HepG2 (cell line): ENCODE measurements at regions not wholly inside any gene's neighbourhood (a gene's known extent, or its start where the extent isn't known, plus 50 kb on each side); places are given as distances from the start of the nearest gene placed in this dataset.

Experiments
- ATAC-seq: fragments of 200-7000 bp; cut with Tn5 transposase; 3 replicates; pipeline ENCODE4 v1.9.1; 2020; ENCODE audit warnings: mild to moderate bottlenecking, moderate library complexity
- BruUV-seq: library from RNA; stranded (reverse); fragments of 400-500 nt; replicated peaks from 2 replicates; lab custom pipeline; 2021; lab: Mats Ljungman, UMichigan
- CTCF ChIA-PET: fragments of 300-600 bp; formaldehyde crosslinking; extraction: SDS; loops from one replicate; lab custom pipeline; 2021; ENCODE audit warnings: low total read pairs, inconsistent platforms, low intra/inter-chr PET ratio; lab: Yijun Ruan, JAX
- POLR2A ChIA-PET: fragments of 350-600 bp; sonication (Branson Sonifier 250); formaldehyde crosslinking; loops from one replicate; lab custom pipeline; 2020; ENCODE audit warnings: antibody characterized with exemption, inconsistent platforms; lab: Yijun Ruan, JAX
- DNase-seq: peaks from one replicate; pipeline ENCODE4 v3.0.0-alpha.2; 2015; ENCODE audit warnings: low spot score
- FAIRE-seq: peaks from 3 replicates; lab custom pipeline; 2011; peaks lifted over from hg19 to GRCh38; lab: Jason Lieb, UNC
- H2AFZ ChIP-seq: one replicate; pipeline ENCODE4 v1.6.1; 2011; ENCODE audit warnings: low read length, inconsistent platforms
- H3K27ac ChIP-seq: fragments of 300-600 bp; 3 replicates; pipeline ENCODE4 v1.8.0; 2011; ENCODE audit warnings: mixed run types, mild to moderate bottlenecking, mixed read lengths, low read length, inconsistent platforms; ENCODE audit not compliant: insufficient read depth; ENCODE audit errors: extremely low read length
- H3K27me3 ChIP-seq, 2 experiments: fragments of 200-600 bp in 1 of 2; 2 replicates in 1 of 2; 3 replicates in 1 of 2; pipeline versions ENCODE4 v1.6.0 to v1.8.0; 2011; ENCODE audit warnings: low read length in 2 of 2, mild to moderate bottlenecking in 2 of 2, moderate library complexity in 2 of 2, inconsistent platforms in 1 of 2; ENCODE audit not compliant: insufficient read depth in 2 of 2, control insufficient read depth in 1 of 2
- H3K36me3 ChIP-seq, 2 experiments: fragments of 200-600 bp in 1 of 2; replicated peaks in 1 of 2; 2 replicates in 1 of 2; 3 replicates in 1 of 2; pipeline versions ENCODE4 v1.5.1 to v1.8.0; 2011; ENCODE audit warnings: low read length in 2 of 2, inconsistent platforms in 1 of 2; ENCODE audit not compliant: insufficient read depth in 2 of 2, control insufficient read depth in 1 of 2
- H3K4me1 ChIP-seq: 2 replicates; pipeline ENCODE4 v1.5.1; 2012; ENCODE audit warnings: low read length, inconsistent platforms; ENCODE audit not compliant: insufficient read depth
- H3K4me2 ChIP-seq: 2 replicates; pipeline ENCODE4 v1.6.0; 2011; ENCODE audit warnings: low read depth, low read length, inconsistent platforms
- H3K4me3 ChIP-seq, 3 experiments: fragments of 200-600 bp in 1 of 3; sonication (generic), shearing (Covaris generic) in 1 of 3; replicated peaks in 1 of 3; 2 replicates each; pipeline ENCODE4 v1.5.1; 2011 to 2016; ENCODE audit warnings: low read length in 3 of 3, inconsistent platforms in 2 of 3, low read depth in 2 of 3, mild to moderate bottlenecking in 2 of 3, control low read depth in 1 of 3, mixed read lengths in 1 of 3; ENCODE audit not compliant: insufficient read depth in 1 of 3
- H3K79me2 ChIP-seq: one replicate; pipeline ENCODE4 v1.6.1; 2011; ENCODE audit warnings: low read length, inconsistent platforms; ENCODE audit not compliant: insufficient read depth
- H3K9ac ChIP-seq: 2 replicates; pipeline ENCODE4 v1.6.0; 2011; ENCODE audit warnings: mild to moderate bottlenecking, low read depth, low read length, inconsistent platforms; ENCODE audit not compliant: insufficient read depth
- H3K9me3 ChIP-seq: 2 replicates; pipeline ENCODE4 v1.5.1; 2012; ENCODE audit warnings: mild to moderate bottlenecking, low read length
- H4K20me1 ChIP-seq: 2 replicates; pipeline ENCODE4 v1.6.0; 2011; ENCODE audit warnings: inconsistent platforms, mild to moderate bottlenecking, low read length, moderate library complexity; ENCODE audit not compliant: insufficient read depth
- DMTF1 ChIP-seq: sonication (generic); formaldehyde crosslinking; IDR thresholded peaks from 2 replicates; pipeline ENCODE4 v1.4.0; 2020; ENCODE audit warnings: mild to moderate bottlenecking, missing genetic modification reagents
- EP300 ChIP-seq, 3 experiments: sonication (generic) in 1 of 3; formaldehyde crosslinking in 1 of 3; IDR thresholded peaks; 2 replicates each; pipeline versions ENCODE4 v1.5.1 to v1.6.1; 2011 to 2020; ENCODE audit warnings: low read depth in 2 of 3, low read length in 2 of 3, borderline replicate concordance in 1 of 3, improper control_type of control experiment in 1 of 3, mild to moderate bottlenecking in 1 of 3, missing genetic modification reagents in 1 of 3, moderate library complexity in 1 of 3
- ERF ChIP-seq: IDR thresholded peaks from 2 replicates; pipeline ENCODE4 v1.6.1; 2018; ENCODE audit warnings: missing biosample characterization, missing genetic modification reagents
- KLF12 ChIP-seq: sonication (generic); formaldehyde crosslinking; IDR thresholded peaks from 2 replicates; pipeline ENCODE4 v1.4.0; 2020; ENCODE audit warnings: missing genetic modification reagents, borderline replicate concordance
- SNAPC5 ChIP-seq: sonication (generic); formaldehyde crosslinking; IDR thresholded peaks from 2 replicates; pipeline ENCODE4 v1.8.1; 2023; ENCODE audit warnings: mild to moderate bottlenecking, missing genetic modification reagents, borderline replicate concordance
- WGBS: methylation state at CpG from one replicate; pipeline ENCODE4 v1.1.6; 2017; ENCODE audit warnings: low lambda C conversion rate; 5-methylcytosine and 5-hydroxymethylcytosine counted together
- in situ Hi-C: cut with HindIII; loops from 2 replicates; pipeline ENCODE4 v1.10.0; 2017; ENCODE audit warnings: low pct_unique_long_range_greater_than_20kb; ENCODE audit not compliant: extremely low pct_ligation_motif_present
- intact Hi-C: fragments of 100-400 bp; cut with micrococcal nuclease; formaldehyde crosslinking; loops from one replicate; pipeline ENCODE4 v1.10.0; 2022; ENCODE audit not compliant: unreplicated experiment

GRCh38 chr21:20551939-20552338, 446.3 kb upstream of the NCAM2 start:
- CTCF ChIA-PET: no interaction called here
- in situ Hi-C loops: no loop called here
- POLR2A ChIA-PET: no interaction called here

More at GRCh38 chr21:20551939-20552338, 446.3 kb upstream of the NCAM2 start:
- no peak for TF ChIP-seq KLF12 (CRISPR knock-in tag)
- no peak for TF ChIP-seq ERF
- TF ChIP-seq SNAPC5 (CRISPR knock-in tag): no peak
- TF ChIP-seq DMTF1 (CRISPR knock-in tag): no peak
- no peak for TF ChIP-seq EP300 (IDR thresholded peaks at IDR 0.05; ENCODE audit: low read depth in 2 of 2, low read length in 2 of 2)
- TF ChIP-seq EP300 (CRISPR knock-in tag; IDR thresholded peaks at IDR 0.05; ENCODE audit: borderline replicate concordance): no peak
- Histone ChIP-seq H3K36me3 (no peaks in the 10 kb centered on the region), H3K9me3 (peaks cover 74% of the 10 kb centered on the region), H3K79me2 (no peaks in the 10 kb centered on the region), H3K27ac (no peak overlapping the region), H4K20me1 (no peaks in the 10 kb centered on the region), H2AFZ (no peak overlapping the region), H3K4me2 (no peak overlapping the region), H3K4me3 (no peak overlapping the region), H3K27me3 (no peaks in the 10 kb centered on the region), H3K4me1 (no peaks in the 10 kb centered on the region), H3K9ac (no peak overlapping the region)
- DNase-seq (no peak), ATAC-seq (no peak), FAIRE-seq (no peak)
- 6% methylated on average over 1 of the region's 1 CpG for WGBS
- no TSS peak for BruUV-seq
- intact Hi-C loops: no loop called here
